NCI-H226 (cell line): ENCODE measurements at regions not wholly inside any gene's neighbourhood (a gene's known extent, or its start where the extent isn't known, plus 50 kb on each side); places are given as distances from the start of the nearest gene placed in this dataset.
A peak's percentile ranks its signal among the peaks of the same experiment; 100 is the strongest.
"Not testable (repeated sequence)": the region's sequence is repeated elsewhere in the genome, so short reads cannot be mapped to it uniquely, and the experiment has no call there.

Experiments used
- DNase-seq: peaks from one replicate; pipeline ENCODE4 v3.0.0-alpha.2; 2015

DNA sequence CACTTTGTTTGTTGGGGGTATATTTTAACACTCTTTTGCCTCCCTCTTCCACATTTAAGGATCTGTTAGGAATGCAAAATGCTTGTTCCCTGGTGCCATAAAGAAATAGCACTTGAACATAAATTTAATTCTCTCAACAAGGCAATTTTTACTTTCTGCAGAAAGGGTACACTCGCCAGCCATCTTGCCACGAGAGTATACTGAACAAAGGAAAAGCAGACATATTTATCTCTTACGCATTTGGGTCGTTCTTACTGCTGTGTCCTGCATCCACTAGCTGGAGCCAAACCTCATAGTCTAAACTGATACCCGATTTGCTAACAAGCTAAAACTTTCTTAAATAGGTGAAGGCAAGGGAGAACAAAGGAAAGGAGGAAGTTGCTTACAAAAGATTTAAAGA, 129.5 kb downstream of the B3GNT2 start:
- no peak for DNase-seq

DNA sequence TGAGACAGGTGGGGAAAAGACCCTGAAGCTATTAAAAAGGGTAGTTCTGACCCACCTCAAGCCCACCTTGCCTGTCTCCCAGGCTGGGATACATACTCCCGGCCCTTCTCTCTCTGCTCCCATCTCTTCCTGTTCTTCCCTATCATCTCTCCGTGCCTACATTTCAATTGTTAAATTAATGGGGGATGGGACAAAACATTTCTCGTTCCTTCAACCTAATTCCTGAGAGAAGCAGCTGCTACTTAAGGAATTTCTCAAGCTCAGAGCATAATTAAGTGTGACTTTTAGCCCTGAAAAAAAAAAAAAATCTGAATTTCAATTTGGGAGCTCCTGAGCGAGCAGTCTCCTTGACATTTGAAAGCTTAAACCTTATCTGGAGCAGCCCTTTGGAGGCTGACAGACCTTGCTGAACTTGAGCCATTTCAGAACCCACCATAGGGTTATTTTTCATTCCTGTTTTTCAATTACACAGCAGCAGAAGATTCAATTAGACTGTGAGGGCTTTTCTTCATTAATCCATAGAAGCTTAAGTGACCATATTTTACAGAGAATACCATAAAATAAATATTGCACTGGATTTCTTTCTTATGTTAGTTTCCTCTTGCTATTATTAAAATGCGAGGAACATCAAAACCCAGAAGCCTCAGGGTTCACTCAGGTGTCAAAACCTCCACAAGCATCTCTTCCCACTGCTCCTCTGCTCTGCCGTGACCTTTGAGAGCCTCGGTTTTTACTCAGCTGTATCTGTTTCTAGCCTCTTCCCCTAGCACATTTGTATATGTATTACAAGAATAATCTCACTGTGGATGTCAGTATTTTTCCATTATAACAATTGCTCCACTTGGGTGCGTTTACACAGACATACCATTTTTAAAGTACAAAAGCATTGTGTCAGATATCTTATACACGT, 125.7 kb downstream of the B3GNT2 start:
- no peak for DNase-seq

DNA sequence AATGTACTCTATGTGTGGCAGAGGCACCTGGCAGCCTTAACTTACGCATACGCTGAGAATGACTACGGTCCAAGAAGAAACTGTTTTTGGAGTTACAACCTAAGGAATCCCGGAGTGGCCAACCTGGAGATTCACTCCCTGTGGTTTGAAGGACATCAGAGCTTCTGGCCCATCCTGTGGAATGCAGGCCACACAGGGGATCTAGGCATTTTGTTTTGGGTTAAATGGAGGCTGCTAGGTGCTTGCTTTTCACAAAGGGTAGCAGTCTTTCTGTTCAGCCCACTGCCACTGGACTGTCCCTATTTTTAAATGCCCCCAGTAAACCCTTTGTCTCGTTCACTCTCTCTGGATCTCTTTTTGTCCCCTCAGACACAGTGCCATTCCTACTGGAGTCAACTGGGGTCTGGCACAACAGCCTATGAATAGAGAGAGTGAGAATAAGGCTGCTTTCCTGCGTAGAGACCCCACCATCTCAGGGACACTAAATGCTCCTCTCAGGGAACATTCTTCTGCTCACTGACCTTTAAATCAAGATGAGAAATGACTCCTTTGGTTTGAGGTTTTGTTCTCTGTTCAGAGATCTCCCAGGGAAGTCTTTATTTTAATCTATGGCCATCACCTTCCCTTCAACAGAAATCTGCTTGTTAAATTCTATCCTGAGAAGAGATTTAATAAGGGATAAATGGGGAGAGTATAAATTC, 124.9 kb downstream of the B3GNT2 start:
- no peak for DNase-seq

DNA sequence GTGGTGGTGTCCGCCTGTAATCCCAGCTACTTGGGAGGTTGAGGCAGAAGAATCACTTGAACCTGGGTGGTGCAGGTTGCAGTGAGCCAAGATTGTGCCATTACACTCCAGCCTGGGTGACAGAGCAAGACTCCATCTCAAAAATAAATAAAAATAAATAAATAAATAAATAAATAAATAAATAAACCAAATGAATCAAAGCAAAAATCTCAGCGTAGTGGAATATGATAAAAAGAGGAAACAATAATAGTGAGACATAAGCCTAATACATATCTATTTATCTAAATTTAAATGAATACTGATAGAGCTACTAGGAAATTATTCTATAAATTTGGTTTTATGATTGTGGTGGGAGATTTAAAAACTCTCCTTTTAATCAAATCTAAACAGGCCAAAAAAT, 124.2 kb downstream of the B3GNT2 start:
- not testable (repeated sequence) for DNase-seq

DNA sequence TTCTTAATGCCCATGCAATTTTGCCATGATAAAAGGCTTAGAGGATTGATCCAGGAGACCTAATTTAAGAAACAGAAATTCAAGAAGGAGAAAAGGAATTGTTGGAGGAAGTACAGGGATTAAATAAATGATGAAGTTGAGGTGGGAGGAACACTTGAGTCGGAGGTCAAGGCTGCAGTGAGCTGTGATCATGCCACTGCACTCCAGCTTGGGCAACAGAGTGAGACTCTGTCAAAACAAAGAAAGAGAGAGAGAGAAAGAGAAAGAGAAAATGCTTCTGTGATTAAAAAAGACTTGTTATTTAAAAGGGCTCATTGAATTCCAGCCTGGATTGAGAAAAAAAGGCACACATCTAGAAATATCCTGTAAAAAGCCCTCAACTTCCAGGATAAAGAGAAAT, 123.2 kb downstream of the B3GNT2 start:
- no peak for DNase-seq

- DNase-seq = no peak
Observed at GRCh38 chr2:62315476-62315875, 119.6 kb downstream of the B3GNT2 start.

- DNase-seq = no peak
Observed at GRCh38 chr2:62314291-62314690, 118.4 kb downstream of the B3GNT2 start.

DNA sequence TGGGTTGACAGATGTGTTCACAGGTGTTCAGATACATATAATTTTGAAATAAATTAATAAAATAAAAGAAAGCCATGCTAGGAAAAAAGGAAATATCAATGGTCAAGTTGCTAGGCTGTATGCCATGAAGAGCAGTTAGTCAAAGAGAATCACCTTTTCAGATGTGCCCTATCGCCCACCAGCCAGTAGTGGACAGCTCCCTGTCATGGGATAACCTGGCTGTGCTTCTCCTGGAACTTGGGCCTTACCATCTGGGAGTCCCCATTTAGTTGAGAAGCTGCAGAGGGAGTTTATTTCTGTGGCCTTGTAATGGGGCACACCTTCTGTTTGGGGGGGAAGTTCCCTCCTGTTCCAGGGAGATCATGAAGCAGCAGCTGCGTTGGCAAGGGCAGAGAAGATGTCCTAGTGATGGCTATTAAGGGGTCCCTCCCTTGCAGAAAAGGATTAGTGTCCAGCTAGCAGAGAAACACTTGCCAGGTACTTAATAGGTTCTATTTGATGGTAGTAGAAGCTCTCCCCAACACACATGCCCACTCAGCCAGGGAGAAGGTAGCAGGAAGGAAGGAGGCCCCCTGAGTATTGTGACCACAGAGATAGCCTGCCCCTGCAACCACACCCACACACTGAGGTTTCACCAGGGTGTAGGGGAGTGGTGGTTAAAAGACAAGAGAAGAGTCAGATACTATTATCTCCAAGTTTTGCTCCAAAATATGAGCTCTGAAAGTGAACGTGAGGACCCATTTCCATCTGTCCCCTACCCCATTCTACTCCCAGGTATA, 117.7 kb downstream of the B3GNT2 start:
- DNase-seq = no peak

DNA sequence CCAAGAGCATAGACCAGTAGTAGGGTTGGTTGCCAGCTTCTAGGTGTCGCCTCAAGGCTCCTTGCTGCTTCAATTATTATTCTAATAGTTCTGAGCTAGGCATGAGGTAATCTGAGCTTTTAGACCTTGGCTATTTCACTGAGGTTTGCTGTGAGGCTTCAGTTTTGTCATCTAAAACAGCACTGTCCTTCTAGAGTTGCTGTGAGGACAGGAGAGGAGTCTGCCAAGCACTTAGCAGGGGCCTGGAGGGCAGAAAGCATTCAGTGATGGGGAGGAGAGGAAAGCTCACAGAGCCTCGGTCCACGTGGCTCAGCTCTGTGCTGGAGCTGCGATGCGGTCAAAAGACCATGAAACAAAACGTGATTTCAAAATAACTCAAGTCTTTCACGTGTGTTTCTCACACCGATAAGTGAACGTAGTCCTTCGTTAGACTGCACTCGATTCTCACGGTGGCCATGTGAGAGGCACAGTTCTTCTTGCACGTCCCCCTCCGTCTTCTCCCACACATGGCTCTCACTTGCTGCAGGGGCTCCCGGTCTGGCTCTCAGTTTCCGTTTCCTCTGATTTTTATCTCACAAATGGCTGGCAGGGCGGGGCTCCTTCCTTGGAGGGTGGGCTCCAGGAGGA, 113.7 kb downstream of the B3GNT2 start:
- no peak for DNase-seq

GRCh38 chr2:62309081-62309464, 113.2 kb downstream of the B3GNT2 start:
- no peak for DNase-seq

GRCh38 chr2:62307469-62308389, 111.8 kb downstream of the B3GNT2 start:
- DNase-seq = no peak

DNA sequence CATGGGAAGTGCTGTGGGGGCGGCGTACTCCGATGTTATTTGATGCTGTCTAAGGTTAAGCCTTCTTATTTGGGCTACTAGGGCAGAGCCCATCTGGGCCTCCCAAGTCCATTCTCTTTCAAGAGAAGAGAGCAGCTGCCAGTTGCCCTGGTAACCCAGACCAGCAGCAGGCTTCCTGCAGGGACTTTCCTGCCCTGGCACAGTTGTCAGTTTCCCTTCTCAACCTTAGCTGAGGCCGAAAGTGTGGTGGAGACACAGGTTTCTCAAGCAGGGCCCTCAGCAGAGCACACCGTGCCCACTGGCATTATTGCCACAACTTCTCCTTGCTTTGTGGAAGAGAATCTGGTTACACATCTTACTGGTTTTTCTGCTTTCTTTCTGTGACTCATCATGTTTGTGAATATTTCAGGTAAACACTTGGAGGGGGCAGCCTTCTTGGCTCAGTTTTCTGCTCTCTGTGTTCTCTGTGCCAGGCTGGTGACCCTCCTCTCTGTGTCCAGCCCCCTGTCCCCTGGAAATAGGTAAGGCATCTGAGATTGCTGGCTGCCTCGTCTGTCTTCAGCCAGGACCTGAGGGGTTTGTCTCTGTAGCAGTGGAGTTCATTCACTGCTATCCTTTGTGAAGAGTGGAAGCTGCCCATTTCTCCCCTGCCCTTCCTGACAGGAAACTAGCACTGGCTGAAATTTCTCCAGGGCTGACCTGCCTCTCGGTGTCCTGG, 111.0 kb downstream of the B3GNT2 start:
- peak; percentile 25 for DNase-seq

GRCh38 chr2:62305421-62306176, 109.7 kb downstream of the B3GNT2 start:
- DNase-seq = no peak

DNA sequence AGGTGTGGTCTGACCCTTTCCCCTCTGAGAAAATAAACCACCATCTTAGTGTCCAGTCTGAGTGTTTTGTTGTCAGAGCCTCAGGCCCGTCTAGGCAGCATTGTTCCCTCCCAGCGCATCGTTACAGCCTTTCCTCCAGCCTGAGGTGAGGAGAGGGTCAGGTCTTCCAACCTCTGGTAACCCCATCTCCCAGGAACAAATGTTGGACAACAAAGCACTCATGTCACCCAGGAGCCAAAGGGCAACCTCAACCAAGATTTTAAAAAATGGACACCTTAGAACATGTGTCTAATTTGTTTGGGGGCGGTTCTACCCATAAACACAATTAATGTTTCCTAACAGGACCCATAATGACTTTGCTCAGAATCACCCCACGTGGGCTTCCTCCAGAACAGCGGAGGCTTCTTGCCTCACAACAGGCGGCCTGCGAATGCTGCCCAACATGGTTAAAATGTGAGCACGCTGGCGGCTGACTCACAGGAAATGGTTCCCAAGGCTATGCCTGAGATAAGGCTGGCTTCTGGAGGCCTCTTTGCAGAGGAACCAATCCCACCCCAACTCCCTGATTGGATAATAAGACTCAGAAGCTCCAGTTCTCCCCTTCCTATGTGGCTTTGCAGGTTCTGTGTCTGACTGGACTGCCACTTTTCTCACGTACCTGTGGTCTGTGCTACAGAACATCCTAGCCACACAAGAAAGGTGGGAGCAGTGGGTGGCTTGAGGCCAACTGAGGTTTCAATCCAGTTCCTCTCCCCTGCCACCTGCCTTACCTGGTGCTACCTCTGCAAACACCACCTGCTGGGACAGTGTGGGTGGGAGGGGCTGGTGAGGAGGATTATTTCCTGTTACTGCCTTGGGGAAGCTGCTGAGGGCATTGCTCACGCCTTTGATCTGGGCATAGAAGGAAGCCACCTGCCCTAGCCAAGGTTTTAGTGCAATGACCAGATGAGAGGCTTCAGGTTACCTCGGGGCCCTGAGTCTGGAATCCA, 108.8 kb downstream of the B3GNT2 start:
- DNase-seq = peak; percentile 99

DNA sequence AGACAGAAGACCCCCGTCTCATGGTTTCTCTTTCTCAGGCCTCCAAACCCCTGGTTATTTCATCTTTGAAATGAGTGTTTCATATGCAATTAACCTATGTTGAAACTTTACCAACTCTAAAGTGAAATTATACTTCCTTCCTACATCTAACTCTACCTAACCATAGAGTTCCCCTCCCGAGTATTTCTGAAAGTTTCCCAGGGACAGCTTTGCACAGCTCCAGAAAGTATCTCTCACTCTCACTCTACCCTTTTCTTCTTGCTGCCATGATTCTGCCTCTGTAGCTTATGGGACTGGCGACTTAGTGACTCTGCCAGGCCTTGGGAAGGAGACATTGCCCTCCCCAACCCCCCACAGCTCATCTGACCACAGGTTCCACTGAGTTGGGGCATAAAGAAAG, 107.9 kb downstream of the B3GNT2 start:
- no peak for DNase-seq

DNA sequence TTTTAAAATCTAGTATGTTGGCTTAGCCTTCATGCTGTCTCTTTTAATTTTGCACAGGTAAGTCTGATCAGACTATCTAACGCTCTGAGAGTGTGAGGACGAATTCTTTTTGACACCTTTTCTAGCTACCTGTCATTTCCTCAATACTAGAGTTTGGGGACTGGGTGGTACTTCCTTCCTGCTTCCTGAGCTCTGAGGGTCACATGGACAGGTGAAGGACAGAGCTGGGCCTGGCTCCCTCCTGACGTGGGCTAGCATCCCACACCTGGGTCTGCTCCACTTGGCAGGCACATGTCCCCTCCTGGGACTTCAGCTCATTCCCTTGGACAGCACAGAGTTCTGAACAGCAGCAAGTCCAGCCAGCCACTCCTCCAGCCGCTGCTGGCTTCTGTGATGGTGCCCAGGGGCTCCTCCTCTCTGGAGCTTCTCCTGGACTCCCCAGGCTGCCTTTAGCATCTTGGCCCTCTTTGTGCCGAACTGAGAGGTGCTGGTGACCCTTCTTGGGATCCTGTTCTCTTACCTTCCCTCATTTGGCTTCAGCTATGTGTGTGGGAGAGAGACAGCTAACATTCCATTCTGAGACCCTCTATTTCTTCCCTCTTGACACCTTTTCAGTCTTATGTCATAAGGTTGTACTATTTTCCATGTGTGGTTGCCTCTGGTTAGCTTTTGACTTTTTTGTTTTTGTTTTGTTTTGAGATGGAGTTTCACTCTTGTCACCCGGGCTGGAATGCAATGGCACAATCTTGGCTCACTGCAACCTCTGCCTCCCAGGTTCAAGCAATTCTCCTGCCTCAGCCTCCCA, 106.9 kb downstream of the B3GNT2 start:
- no peak for DNase-seq

- no peak for DNase-seq
Observed at GRCh38 chr2:62300925-62301324, 105.0 kb downstream of the B3GNT2 start.

DNA sequence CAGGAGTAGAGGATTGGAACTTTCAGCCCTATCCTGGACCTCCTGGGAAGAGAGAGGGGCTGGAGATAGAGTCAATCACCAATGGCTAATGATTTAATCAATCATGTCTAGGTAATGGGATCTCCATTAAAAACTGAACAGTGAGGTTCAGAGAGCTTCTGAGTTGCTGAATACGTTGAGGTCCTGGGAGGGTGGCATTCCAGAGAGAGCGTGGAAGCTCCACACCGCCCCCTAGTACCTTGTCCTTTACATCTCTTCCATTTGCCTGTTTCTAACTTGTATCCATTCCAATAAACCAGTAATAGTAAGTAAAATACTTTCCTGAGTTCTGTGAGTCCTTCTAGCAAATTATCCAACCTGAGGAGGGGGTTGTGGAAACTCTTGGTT, 101.7 kb downstream of the B3GNT2 start:
- DNase-seq = no peak
